ENCODE measurements at regions not wholly inside any gene's neighbourhood (a gene's known extent, or its start where the extent isn't known, plus 50 kb on each side); places are given as distances from the start of the nearest gene placed in this dataset.

- no peak overlapping the region for H3K27ac Mint-ChIP-seq (ENCODE audit: unreplicated experiment)
- H3K27me3 Mint-ChIP-seq (ENCODE audit: low read depth): no peaks in the 10 kb centered on the region
- no peak for DNase-seq (ENCODE audit: low read depth, low spot score)
- no peak overlapping the region for H3K4me3 Mint-ChIP-seq
- peaks cover 5% of the 10 kb centered on the region for H3K9me3 Mint-ChIP-seq
- no peak for TF ChIP-seq CTCF (conservative IDR thresholded peaks at IDR 0.05)
- no peaks in the 10 kb centered on the region for H3K4me1 Mint-ChIP-seq
- H3K36me3 Mint-ChIP-seq (ENCODE audit: low read depth): peaks cover 12% of the 10 kb centered on the region
These were observed 115.3 kb downstream of the BCL2L11 start for GRCh38 chr2:111236025-111236424.

DNA sequence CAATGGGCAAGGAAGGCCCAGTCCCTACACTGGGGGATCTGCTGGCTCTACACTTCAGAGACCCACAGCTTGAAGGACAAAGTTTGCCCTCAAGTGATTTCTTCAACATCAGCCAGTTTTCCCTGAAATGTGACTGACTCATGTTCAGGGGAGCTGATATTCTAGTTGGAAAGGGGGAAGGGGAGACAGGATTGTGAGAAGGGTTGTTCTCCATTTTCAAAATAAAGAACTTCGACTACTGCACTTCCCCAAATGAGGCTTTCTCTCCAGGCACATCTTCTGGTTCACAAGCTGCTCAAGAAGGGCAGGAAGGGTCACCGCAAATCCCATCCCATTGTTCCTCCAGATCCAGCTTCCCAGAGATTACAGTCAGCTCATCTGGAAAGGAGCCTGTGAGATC is 117.6 kb downstream of the BCL2L11 start:
- H3K9me3 Mint-ChIP-seq: no peaks in the 10 kb centered on the region
- no peaks in the 10 kb centered on the region for H3K4me1 Mint-ChIP-seq
- no peak for DNase-seq (ENCODE audit: low read depth, low spot score)
- no peak for TF ChIP-seq CTCF (conservative IDR thresholded peaks at IDR 0.05)
- no peak overlapping the region for H3K4me3 Mint-ChIP-seq
- H3K36me3 Mint-ChIP-seq (ENCODE audit: low read depth): peaks cover 6% of the 10 kb centered on the region
- H3K27ac Mint-ChIP-seq (ENCODE audit: unreplicated experiment): no peak overlapping the region
- H3K27me3 Mint-ChIP-seq (ENCODE audit: low read depth): no peaks in the 10 kb centered on the region

DNA sequence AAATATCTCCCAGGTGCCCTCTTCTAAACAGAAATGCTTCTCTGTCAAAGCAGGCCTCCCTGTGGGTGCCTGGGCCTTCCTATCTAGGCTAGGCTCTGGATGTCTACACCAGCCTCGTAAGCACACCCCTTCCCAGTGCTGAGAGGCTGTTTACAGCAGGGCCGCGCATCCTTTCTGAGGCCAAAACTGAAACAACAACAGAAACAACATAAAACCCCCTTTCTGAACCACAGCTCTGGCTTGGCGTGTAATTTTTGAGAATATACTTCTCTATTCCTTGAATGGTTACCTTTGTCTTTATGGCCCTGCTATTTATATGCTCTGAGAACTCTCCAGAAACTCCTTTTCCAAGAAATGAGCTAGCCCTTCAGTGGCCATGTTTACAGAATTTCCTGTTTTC is 118.4 kb downstream of the BCL2L11 start:
- no peak for TF ChIP-seq CTCF (conservative IDR thresholded peaks at IDR 0.05)
- Mint-ChIP-seq H3K36me3 (ENCODE audit: low read depth) (no peaks in the 10 kb centered on the region), H3K27me3 (ENCODE audit: low read depth) (no peaks in the 10 kb centered on the region), H3K4me1 (no peaks in the 10 kb centered on the region), H3K27ac (ENCODE audit: unreplicated experiment) (no peak overlapping the region), H3K4me3 (no peak overlapping the region), H3K9me3 (no peaks in the 10 kb centered on the region)
- DNase-seq (ENCODE audit: low read depth, low spot score): no peak

GRCh38 chr2:111239581-111240249 is 119.0 kb downstream of the BCL2L11 start:
- H3K9me3 Mint-ChIP-seq: no peaks in the 10 kb centered on the region
- no peak for TF ChIP-seq CTCF (conservative IDR thresholded peaks at IDR 0.05)
- no peaks in the 10 kb centered on the region for H3K36me3 Mint-ChIP-seq (ENCODE audit: low read depth)
- no peak overlapping the region for H3K27ac Mint-ChIP-seq (ENCODE audit: unreplicated experiment)
- H3K4me1 Mint-ChIP-seq: no peaks in the 10 kb centered on the region
- no peaks in the 10 kb centered on the region for H3K27me3 Mint-ChIP-seq (ENCODE audit: low read depth)
- DNase-seq (ENCODE audit: low read depth, low spot score): no peak
- H3K4me3 Mint-ChIP-seq: no peak overlapping the region

DNA sequence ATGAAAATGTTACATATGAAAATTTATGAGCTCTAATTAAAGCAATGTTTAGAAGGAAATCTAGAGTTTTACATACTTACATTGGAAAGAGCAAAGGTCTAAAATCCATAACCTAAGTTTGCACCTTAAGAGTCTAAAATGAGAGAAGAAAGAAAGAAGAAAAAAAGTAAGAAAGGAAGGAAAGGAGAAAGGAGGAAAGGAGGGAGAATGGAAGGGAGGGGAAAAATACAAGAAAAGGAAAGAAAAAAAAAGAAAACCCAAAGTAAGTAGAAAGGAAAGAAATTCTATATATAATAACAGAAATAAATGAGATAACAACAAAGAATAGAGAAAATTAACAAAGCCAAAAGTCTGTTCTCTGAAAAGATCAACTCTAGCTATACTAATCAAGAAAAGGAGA is 122.6 kb downstream of the BCL2L11 start:
- Mint-ChIP-seq H3K27me3 (ENCODE audit: low read depth) (no peaks in the 10 kb centered on the region), H3K4me3 (no peak overlapping the region), H3K27ac (ENCODE audit: unreplicated experiment) (no peak overlapping the region), H3K36me3 (ENCODE audit: low read depth) (no peaks in the 10 kb centered on the region), H3K9me3 (no peaks in the 10 kb centered on the region), H3K4me1 (no peaks in the 10 kb centered on the region)
- no peak for DNase-seq (ENCODE audit: low read depth, low spot score)
- no peak for TF ChIP-seq CTCF (conservative IDR thresholded peaks at IDR 0.05)

Data from neural crest cell (in vitro differentiated cells).